ENCODE measurements at regions not wholly inside any gene's neighbourhood (a gene's known extent, or its start where the extent isn't known, plus 50 kb on each side); places are given as distances from the start of the nearest gene placed in this dataset.

- DNase-seq (ENCODE audit: low spot score): no peak
Measured at GRCh38 chr1:57996400-57996799, 550.1 kb downstream of the OMA1 start.

GRCh38 chr1:57991289-57991688, 555.2 kb downstream of the OMA1 start:
- DNase-seq (ENCODE audit: low spot score): no peak

GRCh38 chr1:57989877-57990276, 556.6 kb downstream of the OMA1 start:
- no peak for DNase-seq (ENCODE audit: low spot score)

GRCh38 chr1:57987523-57987922, 559.0 kb downstream of the OMA1 start:
- DNase-seq (ENCODE audit: low spot score): no peak

GRCh38 chr1:57986432-57986831, 560.1 kb downstream of the OMA1 start:
- DNase-seq (ENCODE audit: low spot score): no peak

- DNase-seq (ENCODE audit: low spot score): no peak
Measured at GRCh38 chr1:57984277-57984676, 560.4 kb upstream of the DAB1 start.

GRCh38 chr1:57983441-57983840, 559.6 kb upstream of the DAB1 start:
- DNase-seq (ENCODE audit: low spot score): no peak

GRCh38 chr1:57982852-57983251, 559.0 kb upstream of the DAB1 start:
- no peak for DNase-seq (ENCODE audit: low spot score)

GRCh38 chr1:57976216-57976615, 552.4 kb upstream of the DAB1 start:
- DNase-seq (ENCODE audit: low spot score): no peak

- no peak for DNase-seq (ENCODE audit: low spot score)
Measured at GRCh38 chr1:57968321-57968720, 544.5 kb upstream of the DAB1 start.

GRCh38 chr1:57966751-57967406, 543.0 kb upstream of the DAB1 start:
- DNase-seq (ENCODE audit: low spot score): no peak

- DNase-seq (ENCODE audit: low spot score): no peak
Measured at GRCh38 chr1:57966340-57966739, 542.5 kb upstream of the DAB1 start.

GRCh38 chr1:57963581-57963980, 539.7 kb upstream of the DAB1 start:
- no peak for DNase-seq (ENCODE audit: low spot score)

- DNase-seq (ENCODE audit: low spot score): no peak
Measured at GRCh38 chr1:57959531-57960241, 535.8 kb upstream of the DAB1 start.

GRCh38 chr1:57957576-57957975, 533.7 kb upstream of the DAB1 start:
- DNase-seq (ENCODE audit: low spot score): no peak

GRCh38 chr1:57951390-57951789, 527.5 kb upstream of the DAB1 start:
- no peak for DNase-seq (ENCODE audit: low spot score)

GRCh38 chr1:57949168-57949567, 525.3 kb upstream of the DAB1 start:
- no peak for DNase-seq (ENCODE audit: low spot score)

- DNase-seq (ENCODE audit: low spot score): no peak
Measured at GRCh38 chr1:57947471-57947870, 523.6 kb upstream of the DAB1 start.

- DNase-seq (ENCODE audit: low spot score): no peak
Measured at GRCh38 chr1:57945045-57945444, 521.2 kb upstream of the DAB1 start.

- DNase-seq (ENCODE audit: low spot score): no peak
Measured at GRCh38 chr1:57943365-57943764, 519.5 kb upstream of the DAB1 start.

GRCh38 chr1:57934745-57935144, 510.9 kb upstream of the DAB1 start:
- no peak for DNase-seq (ENCODE audit: low spot score)

- DNase-seq (ENCODE audit: low spot score): no peak
Measured at GRCh38 chr1:57927003-57927402, 503.1 kb upstream of the DAB1 start.

GRCh38 chr1:57926025-57926552, 502.2 kb upstream of the DAB1 start:
- DNase-seq (ENCODE audit: low spot score): no peak

- no peak for DNase-seq (ENCODE audit: low spot score)
Measured at GRCh38 chr1:57925226-57925625, 501.4 kb upstream of the DAB1 start.

Data from CD4-positive, alpha-beta T cell treated with Interleukin-6 at 100 ng/mL for 8 hours (primary cell).